ENCODE measurements at regions not wholly inside any gene's neighbourhood (a gene's known extent, or its start where the extent isn't known, plus 50 kb on each side); places are given as distances from the start of the nearest gene placed in this dataset.
"Not testable (repeated sequence)": the region's sequence is repeated elsewhere in the genome, so short reads cannot be mapped to it uniquely, and the experiment has no call there.

DNA sequence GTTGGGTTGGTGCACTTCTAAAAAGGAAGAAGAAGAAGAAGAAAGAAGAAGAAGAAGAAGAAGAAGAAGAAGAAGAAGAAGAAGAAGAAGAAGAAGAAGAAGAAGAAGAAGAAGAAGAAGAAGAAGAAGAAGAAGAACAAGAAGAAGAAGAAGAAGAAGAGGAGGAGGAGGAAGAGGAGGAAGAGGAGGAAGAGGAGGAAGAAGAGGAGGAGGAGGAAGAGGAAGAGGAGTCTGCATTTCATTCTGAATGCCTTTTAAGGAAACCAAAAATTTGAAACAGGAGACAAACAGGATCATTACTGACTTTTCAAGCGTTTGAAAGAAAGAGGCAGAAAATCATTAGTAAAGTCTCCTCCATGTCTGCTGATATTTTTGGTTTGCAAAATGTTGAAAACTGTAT, 124.1 kb upstream of the EGFLAM start:
- TF ChIP-seq POLR2A (IDR thresholded peaks at IDR 0.05; ENCODE audit: low read length); GATA1 (IDR thresholded peaks at IDR 0.05; ENCODE audit: low read depth, low read length): not testable (repeated sequence)

Data from erythroblast (primary cell).